GM12875 (cell line): ENCODE measurements at regions not wholly inside any gene's neighbourhood (a gene's known extent, or its start where the extent isn't known, plus 50 kb on each side); places are given as distances from the start of the nearest gene placed in this dataset.
"Not testable (repeated sequence)": the region's sequence is repeated elsewhere in the genome, so short reads cannot be mapped to it uniquely, and the experiment has no call there.

Experiments
- H3K4me3 ChIP-seq: one replicate; pipeline ENCODE4 v1.5.1; 2011; ENCODE audit warnings: low read depth, low read length, control low read depth
- TF ChIP-seq, protein P1 (sequence below): IDR thresholded peaks from 2 replicates; pipeline ENCODE4 v1.5.1; 2011; ENCODE audit warnings: low read depth, mild to moderate bottlenecking, control low read depth, inconsistent platforms, low read length, moderate library complexity, borderline replicate concordance; ENCODE audit not compliant: insufficient read depth

- TF ChIP-seq, protein P1, sequence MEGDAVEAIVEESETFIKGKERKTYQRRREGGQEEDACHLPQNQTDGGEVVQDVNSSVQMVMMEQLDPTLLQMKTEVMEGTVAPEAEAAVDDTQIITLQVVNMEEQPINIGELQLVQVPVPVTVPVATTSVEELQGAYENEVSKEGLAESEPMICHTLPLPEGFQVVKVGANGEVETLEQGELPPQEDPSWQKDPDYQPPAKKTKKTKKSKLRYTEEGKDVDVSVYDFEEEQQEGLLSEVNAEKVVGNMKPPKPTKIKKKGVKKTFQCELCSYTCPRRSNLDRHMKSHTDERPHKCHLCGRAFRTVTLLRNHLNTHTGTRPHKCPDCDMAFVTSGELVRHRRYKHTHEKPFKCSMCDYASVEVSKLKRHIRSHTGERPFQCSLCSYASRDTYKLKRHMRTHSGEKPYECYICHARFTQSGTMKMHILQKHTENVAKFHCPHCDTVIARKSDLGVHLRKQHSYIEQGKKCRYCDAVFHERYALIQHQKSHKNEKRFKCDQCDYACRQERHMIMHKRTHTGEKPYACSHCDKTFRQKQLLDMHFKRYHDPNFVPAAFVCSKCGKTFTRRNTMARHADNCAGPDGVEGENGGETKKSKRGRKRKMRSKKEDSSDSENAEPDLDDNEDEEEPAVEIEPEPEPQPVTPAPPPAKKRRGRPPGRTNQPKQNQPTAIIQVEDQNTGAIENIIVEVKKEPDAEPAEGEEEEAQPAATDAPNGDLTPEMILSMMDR, result no peak
- no peak overlapping the region for H3K4me3 ChIP-seq
Observed at GRCh38 chr10:45111509-45111908, 110.8 kb downstream of the ZNF22 start.

DNA sequence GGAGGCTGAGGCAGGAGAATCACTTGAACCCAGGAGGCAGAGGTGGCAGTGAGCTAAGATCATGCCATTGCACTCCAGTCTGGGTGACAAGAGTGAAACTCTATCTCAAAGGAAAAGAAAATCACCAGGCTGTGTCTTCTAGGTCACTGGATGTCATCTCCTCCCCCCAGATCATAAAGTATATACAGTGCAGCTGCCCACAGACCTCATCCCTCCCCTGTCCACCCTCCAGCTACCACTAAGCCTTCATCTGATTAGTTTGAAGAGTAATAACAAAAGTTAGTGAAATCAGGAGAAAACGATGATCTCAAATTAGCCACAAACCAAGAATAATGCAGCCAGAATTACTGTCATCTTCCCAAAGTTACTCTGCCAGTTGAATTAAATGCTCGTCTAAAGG is 117.2 kb downstream of the ZNF22 start:
- H3K4me3 ChIP-seq, result not testable (repeated sequence)

DNA sequence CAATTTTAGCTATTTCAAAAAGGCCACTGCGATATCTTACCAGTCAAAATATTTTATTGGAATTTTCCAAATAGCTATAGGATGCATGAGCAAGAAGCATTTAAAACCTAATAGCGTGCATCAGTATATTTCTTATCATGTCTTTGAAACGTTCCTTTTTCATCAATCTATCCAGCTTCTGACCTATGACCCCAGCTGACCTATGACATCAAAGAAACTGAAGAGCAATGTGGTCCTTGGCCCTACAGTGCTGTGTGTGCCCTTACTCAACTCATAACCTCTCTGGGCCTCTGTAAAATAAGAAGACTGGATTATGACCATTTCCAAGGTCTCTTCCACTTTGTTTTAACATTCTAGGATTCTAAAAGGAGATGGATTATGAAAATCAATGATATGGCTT is 118.2 kb downstream of the ZNF22 start:
- H3K4me3 ChIP-seq, result no peak overlapping the region
- TF ChIP-seq, protein P1, result no peak

DNA sequence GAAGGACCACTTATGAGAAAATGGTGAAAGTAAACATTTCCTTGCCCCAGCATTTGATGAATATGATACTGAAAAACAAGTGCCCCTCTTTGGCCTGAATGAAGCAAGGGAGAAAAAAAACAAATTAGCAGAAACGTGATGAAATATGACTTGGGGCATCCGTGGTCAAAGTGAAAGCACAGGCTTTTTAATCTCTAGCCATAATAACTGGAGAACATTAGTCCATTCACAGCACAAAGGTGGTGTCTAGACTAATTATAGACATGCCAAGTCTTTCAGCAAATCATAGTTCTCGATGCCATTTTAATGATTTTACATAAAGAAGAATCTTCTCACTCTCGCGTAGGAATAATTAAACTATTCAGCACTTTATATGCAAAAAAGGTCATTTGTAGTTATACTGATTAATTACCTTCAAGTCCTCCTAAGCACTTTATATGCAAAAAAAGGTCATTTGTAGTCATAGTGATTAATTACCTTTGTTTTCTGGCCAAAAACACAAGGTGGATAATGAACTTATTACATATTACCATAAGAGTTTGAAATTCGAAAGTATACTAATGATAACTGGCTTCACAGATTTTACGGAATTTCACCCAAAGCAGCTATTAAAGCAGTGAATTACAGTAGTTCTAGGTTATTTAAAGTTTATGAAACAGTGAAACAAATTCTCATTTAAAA is 121.6 kb downstream of the ZNF22 start:
- not testable (repeated sequence) for H3K4me3 ChIP-seq

DNA sequence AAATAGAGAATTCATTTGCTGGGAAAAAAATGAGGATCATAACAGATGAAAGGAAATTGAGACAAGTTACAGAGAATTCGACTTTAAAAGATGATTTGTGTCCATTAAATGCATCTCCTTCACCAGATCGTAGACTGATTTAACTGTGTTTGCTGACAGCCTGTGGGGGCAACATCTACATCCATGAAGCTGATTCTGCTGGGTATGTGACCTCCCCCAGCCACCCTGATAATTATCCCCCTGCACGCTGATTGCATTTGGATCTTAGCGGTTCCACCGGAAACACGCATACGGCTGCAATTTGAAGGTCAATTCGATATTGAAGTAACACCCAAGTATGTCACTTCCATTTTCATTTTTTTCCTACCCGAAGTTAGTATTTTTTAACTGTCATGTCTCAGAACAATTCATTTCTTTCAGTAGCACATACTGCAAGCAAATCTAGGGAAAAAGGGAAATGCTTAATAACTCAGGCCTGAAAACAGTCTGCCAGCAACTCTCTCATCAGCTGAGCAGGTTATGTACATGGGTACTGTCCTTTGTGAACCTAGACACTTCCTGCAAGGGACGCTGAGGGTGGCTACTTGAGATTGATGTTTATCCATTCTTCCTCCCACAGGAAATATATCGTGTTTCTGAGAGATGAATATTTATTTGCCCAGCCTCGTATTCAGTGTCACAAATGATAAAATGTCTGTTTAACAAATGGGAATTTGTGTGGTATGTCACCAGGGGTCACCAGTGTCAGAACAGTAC is 134.9 kb downstream of the ZNF22 start:
- TF ChIP-seq, protein P1, result no peak
- H3K4me3 ChIP-seq, result no peak overlapping the region

DNA sequence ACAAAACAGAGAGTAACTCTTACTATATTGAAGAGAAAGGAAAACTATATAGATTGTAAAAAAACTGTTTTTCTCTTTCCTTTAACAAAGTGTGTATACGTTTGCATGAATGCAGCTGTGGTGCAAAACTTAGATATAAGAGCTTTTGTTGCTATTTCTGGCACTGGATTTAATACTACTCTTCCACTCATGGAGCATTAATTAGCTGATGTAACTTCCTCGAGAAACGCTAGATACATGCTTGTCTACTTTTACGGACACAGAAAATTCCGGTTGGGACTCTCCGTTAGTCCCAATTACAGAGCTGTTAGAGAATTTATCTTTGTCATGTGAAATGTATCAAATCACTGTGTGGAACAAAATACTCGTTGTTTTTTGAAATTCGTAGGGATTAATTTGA is 135.5 kb downstream of the ZNF22 start:
- TF ChIP-seq, protein P1, result no peak
- no peak overlapping the region for H3K4me3 ChIP-seq

DNA sequence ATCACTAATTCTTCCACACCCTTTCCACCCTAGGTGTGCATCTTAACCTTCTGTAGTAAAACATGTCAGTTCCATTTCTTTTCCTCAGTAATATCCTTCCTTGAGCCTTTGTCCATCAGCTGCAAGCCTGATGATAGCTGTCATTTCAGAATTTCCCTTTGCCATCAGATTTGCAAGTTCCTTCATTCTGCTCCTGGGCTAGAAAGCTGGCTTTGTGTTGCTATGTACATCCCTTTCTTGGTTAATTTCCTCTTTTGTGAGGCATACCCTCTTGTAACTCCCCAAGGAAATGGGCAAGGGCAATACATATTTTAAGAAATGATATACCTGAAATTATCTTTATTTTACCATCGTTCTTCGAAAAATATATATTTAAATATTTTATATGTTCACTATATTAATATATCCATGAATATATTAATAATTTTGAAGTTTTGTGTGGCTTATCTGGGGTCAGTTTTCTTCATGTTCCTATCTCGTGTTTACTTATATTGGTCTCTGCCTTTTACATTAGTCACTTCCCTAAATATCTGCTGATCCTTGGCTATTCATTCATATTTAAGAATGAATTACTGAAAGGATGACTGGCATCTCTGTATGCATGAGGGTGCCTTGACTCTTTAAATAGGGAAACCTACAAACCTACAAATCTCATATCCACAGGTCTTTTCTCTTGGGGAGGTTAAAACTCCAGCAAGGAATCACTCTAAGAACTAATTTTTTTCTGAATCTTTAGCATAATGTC is 143.8 kb downstream of the ZNF22 start:
- TF ChIP-seq, protein P1, result no peak
- no peak overlapping the region for H3K4me3 ChIP-seq

GRCh38 chr10:45145143-45145542 is 144.4 kb downstream of the ZNF22 start:
- not testable (repeated sequence) for H3K4me3 ChIP-seq
